Osteoblast (primary cell): ENCODE measurements at regions not wholly inside any gene's neighbourhood (a gene's known extent, or its start where the extent isn't known, plus 50 kb on each side); places are given as distances from the start of the nearest gene placed in this dataset.

Experiments
- DNase-seq: peaks from one replicate; pipeline ENCODE4 v3.0.0; 2011; ENCODE audit warnings: low spot score, mixed read lengths; ENCODE audit not compliant: insufficient read length; ENCODE audit errors: missing footprints
- H2AFZ ChIP-seq: 2 replicates; pipeline ENCODE4 v1.6.0; 2011; ENCODE audit warnings: mild to moderate bottlenecking, low read length
- H3K27ac ChIP-seq: 2 replicates; pipeline ENCODE4 v1.5.1; 2011; ENCODE audit warnings: mild to moderate bottlenecking, low read depth, low read length, moderate library complexity
- H3K27me3 ChIP-seq: 2 replicates; pipeline ENCODE4 v1.6.0; 2012; ENCODE audit warnings: mild to moderate bottlenecking, control low read depth, inconsistent platforms, low read length, moderate library complexity; ENCODE audit not compliant: insufficient read depth
- H3K36me3 ChIP-seq: 2 replicates; pipeline ENCODE4 v1.5.1; 2011; ENCODE audit warnings: mild to moderate bottlenecking, low read length, control low read depth, moderate library complexity; ENCODE audit not compliant: insufficient read depth
- H3K4me1 ChIP-seq: 2 replicates; pipeline ENCODE4 v1.5.1; 2011; ENCODE audit warnings: mild to moderate bottlenecking, low read length, control low read depth, moderate library complexity; ENCODE audit not compliant: insufficient read depth
- H3K4me2 ChIP-seq: 2 replicates; pipeline ENCODE4 v1.6.0; 2011; ENCODE audit warnings: mild to moderate bottlenecking, low read length; ENCODE audit not compliant: insufficient read depth
- H3K4me3 ChIP-seq: fragments of 200-600 bp; sonication (generic); 3 replicates; pipeline ENCODE4 v1.5.1; 2012; ENCODE audit warnings: mild to moderate bottlenecking, low read length, inconsistent platforms; ENCODE audit not compliant: insufficient read depth
- H3K79me2 ChIP-seq: 2 replicates; pipeline ENCODE4 v1.6.0; 2012; ENCODE audit warnings: mild to moderate bottlenecking, low read length, control low read depth, inconsistent platforms; ENCODE audit not compliant: insufficient read depth
- H3K9me3 ChIP-seq: 2 replicates; pipeline ENCODE4 v1.5.1; 2011; ENCODE audit warnings: low read depth, low read length, control low read depth
- H4K20me1 ChIP-seq: 2 replicates; pipeline ENCODE4 v1.6.0; 2012; ENCODE audit warnings: mild to moderate bottlenecking, low read length, control low read depth; ENCODE audit not compliant: insufficient read depth
- TF ChIP-seq, protein P1 (sequence below): IDR thresholded peaks from 2 replicates; pipeline ENCODE4 v1.5.1; 2011; ENCODE audit warnings: mild to moderate bottlenecking, low read depth, low read length, moderate library complexity; ENCODE audit errors: extremely low read depth

DNA sequence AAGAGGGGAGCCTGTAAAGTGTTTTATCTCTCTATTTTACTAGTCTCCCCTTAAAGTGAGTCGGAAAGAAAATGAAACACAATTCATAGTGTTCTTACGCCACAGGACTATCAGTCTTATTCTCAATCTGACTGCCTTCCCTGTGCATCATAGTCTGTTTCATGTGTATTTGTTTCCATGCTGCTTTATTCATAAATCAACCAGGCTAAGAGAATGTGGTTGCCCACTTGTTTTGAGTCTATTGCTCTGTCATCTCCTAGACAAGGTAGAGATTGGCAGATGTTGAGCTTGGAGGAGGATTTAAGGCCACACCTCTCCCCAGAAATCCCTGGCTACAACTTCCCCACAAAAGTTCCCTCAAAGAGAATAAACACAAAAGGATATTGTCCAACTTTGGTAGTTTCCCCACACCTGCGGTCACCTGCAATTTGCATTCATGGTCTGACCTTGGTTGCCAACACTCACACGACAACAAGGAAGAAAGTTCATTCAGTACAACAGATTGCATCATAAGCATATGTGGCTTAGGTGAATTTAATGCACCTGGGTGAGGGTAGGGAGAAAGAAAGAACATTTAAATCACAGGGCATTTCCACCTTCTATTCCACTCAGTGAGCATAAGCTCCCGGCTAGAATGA, 167.1 kb upstream of the FBXL4 start:
- H3K9me3 ChIP-seq = no peaks in the 10 kb centered on the region
- H3K27me3 ChIP-seq = no peaks in the 10 kb centered on the region
- no peaks in the 10 kb centered on the region for H3K79me2 ChIP-seq
- no peak overlapping the region for H2AFZ ChIP-seq
- no peaks in the 10 kb centered on the region for H3K36me3 ChIP-seq
- H3K4me3 ChIP-seq = no peak overlapping the region
- H3K4me1 ChIP-seq = no peaks in the 10 kb centered on the region
- no peak overlapping the region for H3K4me2 ChIP-seq
- DNase-seq = no peak
- TF ChIP-seq, protein P1, sequence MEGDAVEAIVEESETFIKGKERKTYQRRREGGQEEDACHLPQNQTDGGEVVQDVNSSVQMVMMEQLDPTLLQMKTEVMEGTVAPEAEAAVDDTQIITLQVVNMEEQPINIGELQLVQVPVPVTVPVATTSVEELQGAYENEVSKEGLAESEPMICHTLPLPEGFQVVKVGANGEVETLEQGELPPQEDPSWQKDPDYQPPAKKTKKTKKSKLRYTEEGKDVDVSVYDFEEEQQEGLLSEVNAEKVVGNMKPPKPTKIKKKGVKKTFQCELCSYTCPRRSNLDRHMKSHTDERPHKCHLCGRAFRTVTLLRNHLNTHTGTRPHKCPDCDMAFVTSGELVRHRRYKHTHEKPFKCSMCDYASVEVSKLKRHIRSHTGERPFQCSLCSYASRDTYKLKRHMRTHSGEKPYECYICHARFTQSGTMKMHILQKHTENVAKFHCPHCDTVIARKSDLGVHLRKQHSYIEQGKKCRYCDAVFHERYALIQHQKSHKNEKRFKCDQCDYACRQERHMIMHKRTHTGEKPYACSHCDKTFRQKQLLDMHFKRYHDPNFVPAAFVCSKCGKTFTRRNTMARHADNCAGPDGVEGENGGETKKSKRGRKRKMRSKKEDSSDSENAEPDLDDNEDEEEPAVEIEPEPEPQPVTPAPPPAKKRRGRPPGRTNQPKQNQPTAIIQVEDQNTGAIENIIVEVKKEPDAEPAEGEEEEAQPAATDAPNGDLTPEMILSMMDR = no peak
- no peaks in the 10 kb centered on the region for H4K20me1 ChIP-seq
- H3K27ac ChIP-seq = no peak overlapping the region

DNA sequence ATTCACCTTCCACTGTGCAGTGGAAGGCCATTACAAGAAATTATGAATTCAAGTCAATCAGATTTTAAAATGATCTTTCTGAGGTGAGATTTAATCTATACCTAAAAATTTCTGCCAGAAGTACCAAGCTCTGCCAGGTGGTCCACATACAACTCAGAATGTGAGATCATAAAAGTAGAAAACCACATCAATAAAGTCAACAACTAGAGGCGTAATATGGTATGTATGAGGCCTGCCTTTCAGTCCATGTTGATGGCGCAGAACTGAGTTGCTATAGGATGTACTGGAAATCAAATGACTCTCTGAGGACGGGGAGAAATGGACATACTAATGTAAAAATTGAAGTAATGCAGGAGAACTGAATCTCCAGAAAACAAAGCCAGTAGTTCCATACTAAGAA, 163.8 kb upstream of the FBXL4 start:
- no peaks in the 10 kb centered on the region for H3K4me1 ChIP-seq
- H3K27me3 ChIP-seq = no peaks in the 10 kb centered on the region
- no peaks in the 10 kb centered on the region for H4K20me1 ChIP-seq
- no peak for DNase-seq
- H3K4me3 ChIP-seq = no peak overlapping the region
- H3K27ac ChIP-seq = no peak overlapping the region
- no peaks in the 10 kb centered on the region for H3K9me3 ChIP-seq
- no peak overlapping the region for H3K4me2 ChIP-seq
- no peak overlapping the region for H2AFZ ChIP-seq
- TF ChIP-seq, protein P1 = no peak
- no peaks in the 10 kb centered on the region for H3K79me2 ChIP-seq
- no peaks in the 10 kb centered on the region for H3K36me3 ChIP-seq

DNA sequence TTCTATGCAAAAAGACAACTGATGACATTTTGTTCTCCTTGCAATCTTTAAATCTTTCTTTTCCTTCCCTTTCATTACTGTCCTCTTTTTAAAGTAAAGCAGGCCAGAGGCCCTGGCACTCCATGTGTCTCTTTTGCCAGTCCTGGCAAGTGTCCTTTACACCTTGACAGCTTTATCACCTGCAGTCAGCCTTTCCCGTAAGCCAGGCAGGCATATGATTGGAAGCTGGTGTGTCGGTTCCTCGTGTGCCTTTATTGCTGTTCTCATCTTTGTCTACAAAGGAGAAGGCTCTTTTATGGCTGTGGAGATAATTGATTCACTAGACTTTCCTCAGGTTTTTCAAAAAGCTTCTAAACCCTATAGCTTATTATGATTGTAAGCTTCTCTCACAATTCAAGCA, 162.3 kb upstream of the FBXL4 start:
- H3K27me3 ChIP-seq = no peaks in the 10 kb centered on the region
- H3K79me2 ChIP-seq = no peaks in the 10 kb centered on the region
- H3K27ac ChIP-seq = no peak overlapping the region
- no peak overlapping the region for H3K4me3 ChIP-seq
- DNase-seq = no peak
- H3K4me1 ChIP-seq = no peaks in the 10 kb centered on the region
- no peak overlapping the region for H3K4me2 ChIP-seq
- H2AFZ ChIP-seq = no peak overlapping the region
- no peaks in the 10 kb centered on the region for H3K9me3 ChIP-seq
- TF ChIP-seq, protein P1 = no peak
- H4K20me1 ChIP-seq = no peaks in the 10 kb centered on the region
- H3K36me3 ChIP-seq = no peaks in the 10 kb centered on the region

DNA sequence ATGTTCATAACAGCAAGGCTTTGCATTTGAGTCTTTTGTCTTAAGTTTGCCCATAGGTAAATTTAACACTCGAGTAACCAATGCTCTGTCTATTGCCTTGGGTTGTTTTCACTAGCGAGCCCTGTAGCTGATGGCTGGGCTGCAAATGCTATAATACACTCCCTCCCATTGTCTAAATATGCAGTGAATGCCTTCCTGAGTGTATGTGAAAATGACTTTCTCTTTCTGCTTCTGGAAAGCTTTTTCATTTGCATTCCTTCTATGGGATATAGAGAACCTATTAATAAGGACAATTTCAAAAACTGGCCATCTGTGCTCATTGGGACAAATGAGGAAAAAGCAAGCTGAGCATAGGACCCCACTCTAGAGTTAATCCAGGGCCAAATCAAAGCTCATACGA, 156.5 kb upstream of the FBXL4 start:
- no peaks in the 10 kb centered on the region for H3K4me1 ChIP-seq
- TF ChIP-seq, protein P1 = no peak
- H3K27me3 ChIP-seq = no peaks in the 10 kb centered on the region

More for the DNA sequence above, 156.5 kb upstream of the FBXL4 start:
- no peak for DNase-seq
- Histone ChIP-seq H2AFZ (no peak overlapping the region), H3K79me2 (no peaks in the 10 kb centered on the region), H3K4me3 (no peak overlapping the region), H4K20me1 (no peaks in the 10 kb centered on the region), H3K27ac (no peak overlapping the region), H3K36me3 (no peaks in the 10 kb centered on the region), H3K9me3 (no peaks in the 10 kb centered on the region), H3K4me2 (no peak overlapping the region)
